ENCODE measurements at regions not wholly inside any gene's neighbourhood (a gene's known extent, or its start where the extent isn't known, plus 50 kb on each side); places are given as distances from the start of the nearest gene placed in this dataset.
"Not testable (repeated sequence)": the region's sequence is repeated elsewhere in the genome, so short reads cannot be mapped to it uniquely, and the experiment has no call there.

DNA sequence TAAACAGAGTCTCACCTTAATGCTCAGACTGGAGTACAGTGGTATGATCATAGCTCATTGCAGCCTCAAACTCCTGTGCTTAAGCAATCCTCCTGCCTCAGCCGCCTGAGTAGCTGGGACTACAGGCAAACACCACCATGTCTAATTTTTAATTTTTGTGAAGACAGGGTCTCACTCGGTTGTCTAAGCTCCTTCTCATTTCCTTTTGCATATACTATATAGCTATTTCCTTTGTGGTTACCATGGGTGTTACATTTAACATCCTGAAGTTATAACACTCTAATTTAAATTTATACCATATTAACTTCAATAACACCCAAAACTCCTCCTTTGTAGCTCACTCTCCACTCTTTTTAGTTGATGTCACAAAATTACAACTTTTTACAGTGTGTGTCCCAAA is 114.3 kb downstream of the DCK start:
- TF ChIP-seq TAF1 (IDR thresholded peaks at IDR 0.05; ENCODE audit: low read depth) (no peak), EZH2 (IDR thresholded peaks at IDR 0.05; ENCODE audit: borderline replicate concordance, insufficient read depth, low read length, poor library complexity, severe bottlenecking) (no peak)
- no peaks in the 10 kb centered on the region for H3K27me3 ChIP-seq (ENCODE audit: insufficient read depth, low read depth, low read length)
- H3K9me2 ChIP-seq (ENCODE audit: insufficient read depth, low read length), result no peaks in the 10 kb centered on the region
- no peaks in the 10 kb centered on the region for H3F3A ChIP-seq (ENCODE audit: insufficient read depth, low read length, poor library complexity, severe bottlenecking)
- H3K9me3 ChIP-seq (ENCODE audit: low read length), result no peaks in the 10 kb centered on the region
- no peaks in the 10 kb centered on the region for H3K36me3 ChIP-seq (ENCODE audit: insufficient read depth, low read length)
- no peak overlapping the region for H3K27ac ChIP-seq (ENCODE audit: low read length)
- H3K4me3 ChIP-seq (ENCODE audit: low read length), result no peak overlapping the region
- H4K20me1 ChIP-seq (ENCODE audit: insufficient read depth), result no peaks in the 10 kb centered on the region
- H2AFZ ChIP-seq (ENCODE audit: low read depth, low read length), result no peak overlapping the region
- H3K9ac ChIP-seq (ENCODE audit: low read length), result no peak overlapping the region
- H3K79me2 ChIP-seq (replicated peaks; ENCODE audit: insufficient read depth, low read length), result no peaks in the 10 kb centered on the region
- no peak overlapping the region for H3K4me2 ChIP-seq (ENCODE audit: low read length)

DNA sequence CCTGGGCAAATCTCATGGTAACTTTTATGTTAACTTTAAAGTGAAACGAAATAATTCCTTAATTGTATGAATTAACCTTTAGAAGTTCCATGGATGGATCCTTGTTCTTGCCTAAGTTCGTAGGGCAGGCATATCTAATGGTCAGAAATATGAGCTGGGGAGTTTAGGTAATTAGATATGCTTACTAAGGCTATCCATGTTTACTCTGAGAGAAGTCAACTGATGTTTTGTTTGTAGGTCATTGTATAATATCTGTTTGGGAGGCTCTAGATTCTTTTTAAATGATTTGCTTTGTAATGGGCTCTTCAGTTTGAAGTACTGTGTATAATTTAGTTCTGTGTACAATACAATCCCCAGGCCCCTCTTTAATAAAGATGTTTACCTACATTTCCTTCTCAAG is 117.0 kb downstream of the DCK start:
- Histone ChIP-seq H3K9me2 (ENCODE audit: insufficient read depth, low read length) (no peaks in the 10 kb centered on the region), H3K36me3 (ENCODE audit: insufficient read depth, low read length) (no peaks in the 10 kb centered on the region), H3K27ac (ENCODE audit: low read length) (no peak overlapping the region), H4K20me1 (ENCODE audit: insufficient read depth) (no peaks in the 10 kb centered on the region), H3K4me2 (ENCODE audit: low read length) (no peak overlapping the region), H3F3A (ENCODE audit: insufficient read depth, low read length, poor library complexity, severe bottlenecking) (no peaks in the 10 kb centered on the region), H3K9ac (ENCODE audit: low read length) (no peak overlapping the region), H3K9me3 (ENCODE audit: low read length) (no peaks in the 10 kb centered on the region), H3K79me2 (replicated peaks; ENCODE audit: insufficient read depth, low read length) (no peaks in the 10 kb centered on the region), H3K27me3 (ENCODE audit: insufficient read depth, low read depth, low read length) (no peaks in the 10 kb centered on the region), H2AFZ (ENCODE audit: low read depth, low read length) (no peak overlapping the region), H3K4me3 (ENCODE audit: low read length) (no peak overlapping the region)
- no peak for TF ChIP-seq POLR2AphosphoS5 (IDR thresholded peaks at IDR 0.05)
- TF ChIP-seq, protein P1, sequence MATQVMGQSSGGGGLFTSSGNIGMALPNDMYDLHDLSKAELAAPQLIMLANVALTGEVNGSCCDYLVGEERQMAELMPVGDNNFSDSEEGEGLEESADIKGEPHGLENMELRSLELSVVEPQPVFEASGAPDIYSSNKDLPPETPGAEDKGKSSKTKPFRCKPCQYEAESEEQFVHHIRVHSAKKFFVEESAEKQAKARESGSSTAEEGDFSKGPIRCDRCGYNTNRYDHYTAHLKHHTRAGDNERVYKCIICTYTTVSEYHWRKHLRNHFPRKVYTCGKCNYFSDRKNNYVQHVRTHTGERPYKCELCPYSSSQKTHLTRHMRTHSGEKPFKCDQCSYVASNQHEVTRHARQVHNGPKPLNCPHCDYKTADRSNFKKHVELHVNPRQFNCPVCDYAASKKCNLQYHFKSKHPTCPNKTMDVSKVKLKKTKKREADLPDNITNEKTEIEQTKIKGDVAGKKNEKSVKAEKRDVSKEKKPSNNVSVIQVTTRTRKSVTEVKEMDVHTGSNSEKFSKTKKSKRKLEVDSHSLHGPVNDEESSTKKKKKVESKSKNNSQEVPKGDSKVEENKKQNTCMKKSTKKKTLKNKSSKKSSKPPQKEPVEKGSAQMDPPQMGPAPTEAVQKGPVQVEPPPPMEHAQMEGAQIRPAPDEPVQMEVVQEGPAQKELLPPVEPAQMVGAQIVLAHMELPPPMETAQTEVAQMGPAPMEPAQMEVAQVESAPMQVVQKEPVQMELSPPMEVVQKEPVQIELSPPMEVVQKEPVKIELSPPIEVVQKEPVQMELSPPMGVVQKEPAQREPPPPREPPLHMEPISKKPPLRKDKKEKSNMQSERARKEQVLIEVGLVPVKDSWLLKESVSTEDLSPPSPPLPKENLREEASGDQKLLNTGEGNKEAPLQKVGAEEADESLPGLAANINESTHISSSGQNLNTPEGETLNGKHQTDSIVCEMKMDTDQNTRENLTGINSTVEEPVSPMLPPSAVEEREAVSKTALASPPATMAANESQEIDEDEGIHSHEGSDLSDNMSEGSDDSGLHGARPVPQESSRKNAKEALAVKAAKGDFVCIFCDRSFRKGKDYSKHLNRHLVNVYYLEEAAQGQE (IDR thresholded peaks at IDR 0.05; ENCODE audit: borderline replicate concordance), result no peak
- TF ChIP-seq, protein P2, sequence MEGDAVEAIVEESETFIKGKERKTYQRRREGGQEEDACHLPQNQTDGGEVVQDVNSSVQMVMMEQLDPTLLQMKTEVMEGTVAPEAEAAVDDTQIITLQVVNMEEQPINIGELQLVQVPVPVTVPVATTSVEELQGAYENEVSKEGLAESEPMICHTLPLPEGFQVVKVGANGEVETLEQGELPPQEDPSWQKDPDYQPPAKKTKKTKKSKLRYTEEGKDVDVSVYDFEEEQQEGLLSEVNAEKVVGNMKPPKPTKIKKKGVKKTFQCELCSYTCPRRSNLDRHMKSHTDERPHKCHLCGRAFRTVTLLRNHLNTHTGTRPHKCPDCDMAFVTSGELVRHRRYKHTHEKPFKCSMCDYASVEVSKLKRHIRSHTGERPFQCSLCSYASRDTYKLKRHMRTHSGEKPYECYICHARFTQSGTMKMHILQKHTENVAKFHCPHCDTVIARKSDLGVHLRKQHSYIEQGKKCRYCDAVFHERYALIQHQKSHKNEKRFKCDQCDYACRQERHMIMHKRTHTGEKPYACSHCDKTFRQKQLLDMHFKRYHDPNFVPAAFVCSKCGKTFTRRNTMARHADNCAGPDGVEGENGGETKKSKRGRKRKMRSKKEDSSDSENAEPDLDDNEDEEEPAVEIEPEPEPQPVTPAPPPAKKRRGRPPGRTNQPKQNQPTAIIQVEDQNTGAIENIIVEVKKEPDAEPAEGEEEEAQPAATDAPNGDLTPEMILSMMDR (IDR thresholded peaks at IDR 0.05; ENCODE audit: poor library complexity, severe bottlenecking), result no peak
- TF ChIP-seq RAD21 (conservative IDR thresholded peaks at IDR 0.05), result no peak
- TF ChIP-seq TAF1 (IDR thresholded peaks at IDR 0.05; ENCODE audit: low read depth), result no peak
- TF ChIP-seq EZH2 (IDR thresholded peaks at IDR 0.05; ENCODE audit: borderline replicate concordance, insufficient read depth, low read length, poor library complexity, severe bottlenecking), result no peak
- TF ChIP-seq SMC3 (conservative IDR thresholded peaks at IDR 0.05; ENCODE audit: poor library complexity), result no peak
- no peak for TF ChIP-seq EP300 (conservative IDR thresholded peaks at IDR 0.05; ENCODE audit: poor library complexity, severe bottlenecking)
- TF ChIP-seq MXI1 (conservative IDR thresholded peaks at IDR 0.05; ENCODE audit: poor library complexity, severe bottlenecking), result no peak

DNA sequence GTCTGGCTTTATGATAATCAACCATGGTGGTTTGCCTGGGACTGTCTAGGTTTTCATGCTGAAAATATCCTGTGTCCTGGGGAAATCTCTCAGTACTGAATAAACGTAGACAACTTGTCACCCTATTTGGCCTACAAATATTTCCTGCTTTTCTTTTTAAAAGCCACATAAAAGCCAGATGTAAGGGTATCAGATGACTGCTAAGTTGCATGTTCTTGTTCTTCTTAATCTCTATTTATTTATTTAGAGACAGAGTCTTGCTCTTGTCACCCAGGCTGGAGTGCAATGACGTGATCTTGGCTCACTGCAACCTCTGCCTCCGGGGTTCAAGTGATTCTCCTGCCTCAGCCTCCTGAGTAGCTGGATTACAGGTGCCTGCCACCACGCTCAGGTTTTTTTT is 117.7 kb downstream of the DCK start:
- H3K4me2 ChIP-seq (ENCODE audit: low read length); H3F3A ChIP-seq (ENCODE audit: insufficient read depth, low read length, poor library complexity, severe bottlenecking); H3K9me3 ChIP-seq (ENCODE audit: low read length); H3K36me3 ChIP-seq (ENCODE audit: insufficient read depth, low read length); H3K9me2 ChIP-seq (ENCODE audit: insufficient read depth, low read length); H3K27me3 ChIP-seq (ENCODE audit: insufficient read depth, low read depth, low read length); H3K9ac ChIP-seq (ENCODE audit: low read length); H4K20me1 ChIP-seq (ENCODE audit: insufficient read depth); H3K79me2 ChIP-seq (replicated peaks; ENCODE audit: insufficient read depth, low read length); H3K27ac ChIP-seq (ENCODE audit: low read length); H2AFZ ChIP-seq (ENCODE audit: low read depth, low read length); H3K4me3 ChIP-seq (ENCODE audit: low read length): not testable (repeated sequence)

Measured in neural cell (in vitro differentiated cells).